Stomach smooth muscle (tissue), 2 donors: ENCODE measurements at regions not wholly inside any gene's neighbourhood (a gene's known extent, or its start where the extent isn't known, plus 50 kb on each side); places are given as distances from the start of the nearest gene placed in this dataset.
"Not testable (repeated sequence)": the region's sequence is repeated elsewhere in the genome, so short reads cannot be mapped to it uniquely, and the experiment has no call there.

Source experiments
- H3K27ac ChIP-seq: one replicate; pipeline ENCODE4 v1.7.0; 2013; ENCODE audit warnings: mild to moderate bottlenecking, low read length, inconsistent platforms
- H3K27me3 ChIP-seq, 2 donors: one replicate each; pipeline ENCODE4 v1.7.0; 2013; ENCODE audit warnings: low read length in 2 of 2; ENCODE audit not compliant: insufficient read depth in 2 of 2, control insufficient read depth in 1 of 2
- H3K36me3 ChIP-seq, 2 donors: one replicate each; pipeline ENCODE4 v1.7.0; 2013; ENCODE audit warnings: low read length in 2 of 2; ENCODE audit not compliant: control insufficient read depth in 2 of 2, insufficient read depth in 2 of 2
- H3K4me1 ChIP-seq: one replicate; pipeline ENCODE4 v1.7.0; 2013; ENCODE audit warnings: low read length; ENCODE audit not compliant: control insufficient read depth, insufficient read depth
- H3K4me3 ChIP-seq, 2 donors: one replicate each; pipeline ENCODE4 v1.7.0; 2013; ENCODE audit warnings: low read length in 2 of 2
- H3K9ac ChIP-seq, 2 donors: one replicate each; pipeline ENCODE4 v1.7.0; 2013; ENCODE audit warnings: low read length in 2 of 2, mild to moderate bottlenecking in 1 of 2
- H3K9me3 ChIP-seq, 2 donors: one replicate each; pipeline ENCODE4 v1.7.0; 2013; ENCODE audit warnings: low read length in 2 of 2; ENCODE audit not compliant: control insufficient read depth in 2 of 2
- donor health status: healthy.
- donor health status: Pancreatic carcinoma.

DNA sequence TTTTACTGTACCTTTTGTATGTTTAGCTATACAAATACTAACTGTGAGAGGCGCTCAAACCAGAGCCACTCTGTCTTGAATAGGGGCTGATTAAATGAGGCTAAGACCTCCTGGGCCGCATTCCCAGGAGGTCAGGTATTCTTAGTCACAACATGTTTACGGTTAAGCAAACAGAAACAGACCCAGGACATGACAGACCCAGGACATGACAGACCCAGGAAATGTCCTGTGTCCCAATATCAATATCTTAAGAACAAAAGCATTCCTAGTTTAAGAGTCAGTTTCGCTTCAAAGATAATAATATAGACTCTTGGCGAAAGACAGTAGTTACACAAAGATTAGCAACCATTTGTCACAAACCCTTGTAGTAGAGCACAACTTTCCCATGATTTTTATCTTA is 304.5 kb downstream of the CCSER2 start:
- Histone ChIP-seq H3K9ac (no peak overlapping the region), H3K36me3 (no peaks in the 10 kb centered on the region), H3K4me3 (no peak overlapping the region), H3K9me3 (no peaks in the 10 kb centered on the region), H3K27me3 (no peaks in the 10 kb centered on the region), H3K27ac (no peak overlapping the region), H3K4me1 (no peaks in the 10 kb centered on the region)

DNA sequence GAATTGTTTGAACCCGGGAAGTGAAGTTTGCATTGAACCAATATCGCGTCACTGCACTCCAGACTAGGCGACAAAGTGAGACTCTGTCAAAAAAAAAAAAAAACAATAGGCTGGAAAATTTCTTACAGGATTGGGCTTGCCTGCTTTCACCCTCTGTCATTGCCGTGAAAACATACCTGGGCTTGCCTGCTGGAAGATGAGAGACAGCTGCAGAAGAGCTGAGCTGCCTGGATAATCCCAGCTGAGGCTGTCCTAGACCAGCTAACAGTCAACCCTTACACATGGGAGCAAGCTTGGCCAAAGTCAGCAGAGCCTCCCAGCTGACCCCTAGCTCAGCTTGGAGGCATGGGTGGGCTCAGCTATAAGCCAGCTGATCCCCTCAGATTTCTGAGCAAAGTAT is 306.2 kb downstream of the CCSER2 start:
- no peak overlapping the region for H3K27ac ChIP-seq

DNA sequence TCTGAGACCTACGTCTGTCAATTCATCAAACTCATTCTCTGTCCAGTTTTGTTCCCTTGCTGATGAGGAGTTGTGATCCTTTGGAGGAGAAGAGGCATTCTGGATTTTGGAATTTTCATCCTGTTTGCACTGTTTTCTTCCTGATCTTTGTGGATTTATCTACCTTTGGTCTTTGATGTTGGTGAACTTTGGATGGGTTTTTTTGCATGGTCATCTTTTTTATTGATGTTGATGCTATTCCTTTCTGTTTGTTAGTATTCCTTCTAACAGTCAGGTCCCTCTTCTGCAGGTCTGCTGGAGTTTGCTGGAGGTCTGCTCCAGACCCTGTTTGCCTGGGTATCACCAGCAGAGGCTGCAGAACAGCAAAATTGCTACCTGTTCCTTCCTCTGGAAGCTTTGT is 322.2 kb downstream of the CCSER2 start:
- not testable (repeated sequence) for H3K9me3 ChIP-seq, H3K27ac ChIP-seq, H3K27me3 ChIP-seq, H3K36me3 ChIP-seq, H3K4me1 ChIP-seq, H3K4me3 ChIP-seq, H3K9ac ChIP-seq

More for the DNA sequence above, 306.2 kb downstream of the CCSER2 start:
- H3K4me3 ChIP-seq: no peak overlapping the region
- no peaks in the 10 kb centered on the region for H3K9me3 ChIP-seq
- no peaks in the 10 kb centered on the region for H3K4me1 ChIP-seq
- H3K36me3 ChIP-seq: no peaks in the 10 kb centered on the region
- H3K9ac ChIP-seq: no peak overlapping the region
- no peaks in the 10 kb centered on the region for H3K27me3 ChIP-seq

DNA sequence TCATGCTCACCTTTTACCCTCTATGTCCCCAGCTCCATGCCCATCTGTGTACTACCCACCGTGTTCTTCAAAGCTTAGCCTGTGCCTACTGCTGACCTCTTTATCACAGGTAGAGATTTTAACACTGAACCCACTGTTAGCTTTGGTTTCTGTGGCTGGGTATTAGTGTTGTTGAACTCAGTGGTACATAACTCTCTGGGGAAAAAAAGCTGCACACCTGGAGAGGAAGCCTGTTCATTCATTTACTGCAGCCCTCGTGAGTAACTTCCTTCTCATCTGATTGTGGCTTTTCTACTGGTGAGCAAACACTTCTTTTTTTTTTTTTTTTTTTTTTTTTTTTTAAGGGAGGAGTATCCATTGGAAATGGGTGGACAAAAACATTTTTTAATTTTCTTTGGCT is 326.3 kb downstream of the CCSER2 start:
- Histone ChIP-seq H3K9ac (no peak overlapping the region), H3K9me3 (no peaks in the 10 kb centered on the region), H3K27ac (no peak overlapping the region), H3K27me3 (no peaks in the 10 kb centered on the region), H3K4me3 (no peak overlapping the region), H3K36me3 (no peaks in the 10 kb centered on the region), H3K4me1 (no peaks in the 10 kb centered on the region)

DNA sequence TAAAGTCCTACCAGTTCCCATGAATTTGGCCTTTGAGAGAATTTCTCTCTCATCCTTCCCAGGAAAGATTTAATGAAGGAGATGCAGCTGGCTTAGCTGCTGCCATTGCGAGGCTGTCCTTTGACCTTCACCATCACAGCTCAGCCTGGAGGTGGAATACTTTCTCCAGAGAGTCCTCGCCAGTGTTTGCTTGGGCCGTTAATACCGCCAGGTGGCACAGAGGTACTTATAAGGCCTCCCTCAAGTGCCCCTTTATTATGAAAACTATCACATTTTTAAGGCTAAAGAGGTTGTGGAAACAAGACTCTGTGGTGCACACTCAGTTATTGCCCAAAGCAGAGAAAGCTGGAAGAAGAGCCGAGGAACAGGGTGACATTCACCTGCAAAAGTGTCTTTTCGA is 330.6 kb downstream of the CCSER2 start:
- H3K4me1 ChIP-seq: no peaks in the 10 kb centered on the region
- no peaks in the 10 kb centered on the region for H3K36me3 ChIP-seq
- H3K9me3 ChIP-seq: no peaks in the 10 kb centered on the region
- H3K27me3 ChIP-seq: no peaks in the 10 kb centered on the region
- H3K9ac ChIP-seq: no peak overlapping the region
- no peak overlapping the region for H3K27ac ChIP-seq
- H3K4me3 ChIP-seq: no peak overlapping the region

DNA sequence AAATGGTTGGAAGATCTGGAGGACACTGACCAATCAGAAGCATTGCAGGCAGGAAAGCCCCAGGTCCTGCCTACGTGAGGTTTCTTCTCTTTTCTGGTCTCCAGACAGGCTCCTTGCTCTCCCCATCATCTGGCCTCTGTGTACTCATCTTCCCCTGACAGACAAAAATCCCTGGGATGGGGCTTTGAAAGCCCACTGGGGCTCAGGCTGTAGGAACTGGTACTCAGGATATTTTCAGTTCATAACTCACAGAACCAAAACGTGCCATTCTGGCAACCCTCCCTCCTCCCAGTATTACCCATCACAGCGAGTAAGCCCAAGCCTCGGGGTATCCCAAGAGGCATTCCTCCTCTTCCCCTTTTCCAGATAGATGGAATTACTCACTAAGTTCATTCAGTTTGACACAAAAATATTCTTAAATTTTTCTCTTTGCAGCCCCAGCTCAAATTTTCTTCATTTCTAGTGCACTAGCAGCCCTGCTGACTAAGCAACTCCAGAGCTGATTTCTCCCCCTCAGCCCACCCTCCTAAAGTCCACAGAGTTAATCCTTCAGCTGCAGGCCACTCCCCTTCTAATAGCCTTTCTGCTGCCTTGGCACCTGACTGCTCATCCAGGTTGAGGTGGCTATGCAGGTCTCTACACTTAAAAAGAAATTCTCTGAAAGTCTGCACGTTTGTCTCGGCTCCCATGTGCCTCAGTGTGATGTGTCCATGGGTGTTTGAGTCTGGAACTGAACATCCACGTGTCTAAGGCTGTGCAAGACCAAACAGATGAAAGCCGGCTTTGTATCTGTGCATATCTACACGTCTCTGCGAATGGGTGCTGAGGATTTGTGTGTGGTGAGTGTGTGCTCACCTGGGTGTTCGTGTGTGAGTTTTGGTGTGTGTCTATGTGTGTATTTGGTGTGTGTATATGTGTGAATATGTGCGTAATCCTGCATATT is 331.4 kb downstream of the CCSER2 start:
- H3K4me1 ChIP-seq: no peaks in the 10 kb centered on the region
- H3K4me3 ChIP-seq: no peak overlapping the region
- no peaks in the 10 kb centered on the region for H3K36me3 ChIP-seq
- no peak overlapping the region for H3K27ac ChIP-seq
- no peaks in the 10 kb centered on the region for H3K9me3 ChIP-seq
- H3K27me3 ChIP-seq: no peaks in the 10 kb centered on the region
- H3K9ac ChIP-seq: no peak overlapping the region

DNA sequence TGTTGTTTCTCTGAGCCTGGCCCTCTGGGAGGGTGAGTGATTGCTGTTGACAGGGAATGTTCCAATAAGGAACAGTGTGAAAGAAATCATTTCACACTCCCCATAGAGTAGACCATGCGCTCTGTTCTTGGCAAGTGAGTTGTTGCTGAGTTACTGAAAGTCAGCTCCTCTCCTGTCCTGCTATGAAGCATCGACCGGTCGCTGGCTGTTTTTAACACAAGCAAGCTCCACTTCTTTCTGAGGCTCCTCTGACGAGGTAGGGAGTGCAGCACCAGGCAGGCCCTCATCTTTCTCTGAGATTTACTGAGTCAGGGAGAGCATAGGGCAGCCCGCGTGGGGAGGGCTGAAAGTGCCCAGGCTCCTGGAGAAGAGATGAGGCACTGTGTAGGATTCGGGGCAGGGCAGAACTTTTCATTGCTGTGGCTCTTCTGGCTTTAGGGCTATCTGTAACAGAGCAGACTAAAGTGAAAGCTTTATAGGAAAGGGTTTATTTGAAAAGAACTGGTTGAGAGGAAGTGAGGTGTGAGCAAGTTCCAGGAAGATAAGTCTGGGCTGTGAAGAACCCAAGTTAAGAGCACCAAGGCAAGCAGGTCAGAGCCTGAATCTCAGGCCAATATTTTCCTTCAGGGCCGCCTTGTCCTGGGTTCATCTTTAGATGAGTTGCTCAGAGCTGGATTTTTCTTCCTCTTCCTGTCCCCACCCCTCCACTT is 332.2 kb downstream of the CCSER2 start:
- Histone ChIP-seq H3K36me3 (no peaks in the 10 kb centered on the region), H3K9ac (no peak overlapping the region), H3K27ac (no peak overlapping the region), H3K4me3 (no peak overlapping the region), H3K4me1 (no peaks in the 10 kb centered on the region), H3K27me3 (no peaks in the 10 kb centered on the region), H3K9me3 (no peaks in the 10 kb centered on the region)

DNA sequence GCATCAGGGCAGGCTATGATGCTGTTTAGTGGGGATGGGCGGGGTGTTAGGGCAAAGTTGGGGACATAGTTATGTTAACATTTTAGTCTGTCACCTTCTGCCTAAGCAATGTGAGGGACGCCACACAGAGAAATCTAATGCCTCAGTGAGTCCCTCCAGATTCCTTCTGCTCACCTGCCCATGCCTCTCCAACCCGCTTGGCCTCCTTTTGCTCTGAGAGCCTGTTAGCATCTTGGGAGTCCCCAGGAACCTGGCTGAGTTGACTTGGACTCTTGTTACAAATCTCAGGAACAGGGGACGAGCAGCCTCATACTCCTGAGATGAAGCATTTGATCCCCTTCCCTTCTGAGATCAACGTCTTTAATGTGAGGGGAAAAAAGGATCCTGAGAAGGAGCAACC is 336.8 kb downstream of the CCSER2 start:
- Histone ChIP-seq H3K4me3 (no peak overlapping the region), H3K27me3 (no peaks in the 10 kb centered on the region), H3K36me3 (no peaks in the 10 kb centered on the region), H3K4me1 (no peaks in the 10 kb centered on the region), H3K27ac (no peak overlapping the region), H3K9ac (no peak overlapping the region), H3K9me3 (no peaks in the 10 kb centered on the region)

DNA sequence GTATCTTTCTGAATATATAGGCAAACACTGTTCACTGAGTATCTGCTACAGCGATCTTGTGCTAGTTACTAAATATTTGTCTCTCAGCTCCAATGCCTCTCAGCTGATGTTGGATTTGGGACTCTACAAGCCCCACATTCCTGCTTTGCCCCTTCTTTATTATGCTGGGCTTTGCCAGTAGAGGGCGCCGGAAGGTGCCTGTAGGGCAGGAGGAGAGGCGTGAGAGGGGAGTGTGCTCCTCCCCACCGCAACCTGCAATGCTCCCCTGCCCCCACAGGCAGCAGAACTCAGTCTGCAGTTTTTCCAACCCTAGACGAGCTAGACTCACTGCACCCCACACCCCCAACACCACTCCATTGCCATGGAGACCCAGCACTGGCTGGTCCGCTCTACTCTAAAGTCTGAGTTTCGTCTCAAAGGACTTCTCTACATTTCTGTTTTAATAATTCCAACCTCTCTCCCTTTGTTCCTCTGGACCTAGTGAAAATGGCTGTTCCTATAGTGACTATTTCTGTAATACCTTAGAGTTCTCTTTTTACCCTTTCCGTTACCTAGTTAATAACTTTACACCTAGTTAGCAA is 337.6 kb downstream of the CCSER2 start:
- H3K27ac ChIP-seq: no peak overlapping the region
- no peak overlapping the region for H3K9ac ChIP-seq
- no peaks in the 10 kb centered on the region for H3K36me3 ChIP-seq
- H3K4me1 ChIP-seq: no peaks in the 10 kb centered on the region
- no peaks in the 10 kb centered on the region for H3K27me3 ChIP-seq
- H3K9me3 ChIP-seq: no peaks in the 10 kb centered on the region
- H3K4me3 ChIP-seq: no peak overlapping the region

DNA sequence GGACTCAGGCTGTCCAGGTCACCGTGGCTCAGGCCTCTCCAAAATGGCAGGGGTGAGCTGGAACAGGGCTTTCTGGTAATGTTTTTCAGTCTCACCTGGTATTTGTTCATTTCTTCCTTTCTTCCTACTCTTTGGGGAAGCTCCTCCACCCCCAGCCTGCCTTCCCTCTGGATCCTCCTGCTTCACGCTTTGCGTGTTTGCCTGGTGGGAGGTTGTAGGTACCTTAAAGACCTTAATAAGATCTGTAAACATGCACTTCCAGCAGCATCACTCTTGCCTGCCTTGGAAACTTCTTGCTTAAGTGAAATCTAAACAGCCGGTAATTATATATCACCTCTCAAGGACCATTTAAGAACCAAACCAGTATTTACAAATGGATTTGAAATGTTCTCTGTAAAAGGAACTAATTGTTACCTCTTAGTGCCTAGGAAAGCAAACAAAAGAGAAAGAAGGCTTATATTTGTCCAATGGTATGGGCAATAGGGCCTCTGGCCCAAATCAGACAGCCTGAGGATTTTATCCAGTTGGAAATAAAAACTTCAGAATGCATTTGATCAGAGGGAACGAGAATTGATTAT is 339.9 kb downstream of the CCSER2 start:
- Histone ChIP-seq H3K27ac (no peak overlapping the region), H3K36me3 (no peaks in the 10 kb centered on the region), H3K4me1 (no peaks in the 10 kb centered on the region)

More for the DNA sequence above, 339.9 kb downstream of the CCSER2 start:
- Histone ChIP-seq H3K9me3 (no peaks in the 10 kb centered on the region), H3K9ac (no peak overlapping the region), H3K27me3 (no peaks in the 10 kb centered on the region), H3K4me3 (no peak overlapping the region)
